HCT116 (cell line): ENCODE measurements at regions not wholly inside any gene's neighbourhood (a gene's known extent, or its start where the extent isn't known, plus 50 kb on each side); places are given as distances from the start of the nearest gene placed in this dataset.
A peak's percentile ranks its signal among the peaks of the same experiment; 100 is the strongest.

Experiments used
- ATAC-seq: fragments of 200-7000 bp; cut with Tn5 transposase; 2 replicates; pipeline ENCODE4 v1.9.1; 2020; ENCODE audit warnings: mild to moderate bottlenecking, moderate library complexity
- BruUV-seq: library from RNA; stranded (reverse); fragments of 400-500 nt; replicated peaks from 2 replicates; lab custom pipeline; 2021; lab: Mats Ljungman, UMichigan
- CTCF ChIA-PET: fragments of 300-600 bp; sonication (Branson Sonifier 250); formaldehyde crosslinking; loops from one replicate; lab custom pipeline; 2021; ENCODE audit warnings: antibody characterized with exemption; lab: Charles Lee
- POLR2A ChIA-PET: fragments of 300-600, 350-600 bp; sonication (Branson Sonifier 250); formaldehyde crosslinking; loops from one replicate; lab custom pipeline; 2021; ENCODE audit warnings: antibody characterized with exemption; lab: Charles Lee
- RAD21 ChIA-PET, 2 experiments: fragments of 300-600 bp; sonication (Branson Sonifier 250); formaldehyde crosslinking; loops; one replicate each; lab custom pipeline; 2023; ENCODE audit warnings: low total read pairs in 2 of 2; ENCODE audit not compliant: uncharacterized antibody in 2 of 2, unreplicated experiment in 2 of 2, low non-redundant PET in 1 of 2; lab: Charles Lee
- DNase-seq: peaks from one replicate; pipeline ENCODE4 v3.0.0-alpha.2; 2010; ENCODE audit warnings: low read depth, low spot score
- H2AFZ ChIP-seq: fragments of 200-600 bp; shearing (Covaris generic), sonication (generic); 2 replicates; pipeline ENCODE4 v1.6.1; 2017; ENCODE audit warnings: low read depth, mixed run types, mixed read lengths, antibody characterized with exemption, low read length; ENCODE audit not compliant: poor library complexity, severe bottlenecking
- H3K27ac ChIP-seq: 2 replicates; pipeline ENCODE4 v1.5.1; 2012; ENCODE audit warnings: low read depth, low read length
- H3K27me3 ChIP-seq: fragments of 200-600 bp; sonication (generic); 2 replicates; pipeline ENCODE4 v1.6.1; 2016; ENCODE audit warnings: mixed run types, low read length, mixed read lengths; ENCODE audit not compliant: insufficient read depth
- H3K36me3 ChIP-seq, 2 experiments: fragments of 200-500 bp in 1 of 2; fragments of 200-600 bp in 1 of 2; sonication (Bioruptor generic) in 1 of 2; sonication (generic) in 1 of 2; 2 replicates each; pipeline versions ENCODE4 v1.5.1 to v1.6.1; 2014 to 2016; ENCODE audit warnings: low read length in 2 of 2, inconsistent platforms in 1 of 2, mixed read lengths in 1 of 2, mixed run types in 1 of 2; ENCODE audit not compliant: insufficient read depth in 2 of 2, control insufficient read depth in 1 of 2
- H3K4me1 ChIP-seq, 2 experiments: fragments of 200-600 bp in 1 of 2; sonication (generic) in 1 of 2; 2 replicates each; pipeline versions ENCODE4 v1.5.1 to v1.6.1; 2012 to 2017; ENCODE audit warnings: low read length in 2 of 2, inconsistent platforms in 1 of 2, mild to moderate bottlenecking in 1 of 2, mixed read lengths in 1 of 2, mixed run types in 1 of 2, moderate library complexity in 1 of 2; ENCODE audit not compliant: insufficient read depth in 2 of 2, control insufficient read depth in 1 of 2
- H3K4me2 ChIP-seq: fragments of 200-600 bp; sonication (generic); 2 replicates; pipeline ENCODE4 v1.6.1; 2017; ENCODE audit warnings: mixed run types, low read length, mixed read lengths
- H3K4me3 ChIP-seq, 2 experiments: fragments of 200-600 bp in 1 of 2; sonication (generic) in 1 of 2; replicated peaks in 1 of 2; 2 replicates each; pipeline ENCODE4 v1.5.1; 2011 to 2016; ENCODE audit warnings: low read length in 2 of 2, control low read depth in 1 of 2, low read depth in 1 of 2, mild to moderate bottlenecking in 1 of 2, mixed read lengths in 1 of 2, mixed run types in 1 of 2
- H3K79me2 ChIP-seq: fragments of 200-600 bp; sonication (generic); 2 replicates; pipeline ENCODE4 v1.6.1; 2017; ENCODE audit warnings: mild to moderate bottlenecking, mixed run types, low read length, moderate library complexity, mixed read lengths; ENCODE audit not compliant: insufficient read depth
- H3K9ac ChIP-seq: fragments of 200-600 bp; sonication (generic); 2 replicates; pipeline ENCODE4 v1.6.1; 2016; ENCODE audit warnings: low read length, mixed read lengths
- H3K9me2 ChIP-seq: fragments of 200-600 bp; sonication (generic), shearing (Covaris generic); 2 replicates; pipeline ENCODE4 v1.6.1; 2017; ENCODE audit warnings: mixed run types, mild to moderate bottlenecking, moderate library complexity; ENCODE audit not compliant: insufficient read depth
- H3K9me3 ChIP-seq, 2 experiments: fragments of 200-500 bp in 1 of 2; fragments of 200-600 bp in 1 of 2; sonication (Bioruptor generic) in 1 of 2; sonication (generic) in 1 of 2; 2 replicates each; pipeline ENCODE4 v1.6.1; 2014 to 2017; ENCODE audit warnings: low read length in 2 of 2, mixed read lengths in 2 of 2, inconsistent platforms in 1 of 2, low read depth in 1 of 2, mild to moderate bottlenecking in 1 of 2, mixed run types in 1 of 2, moderate library complexity in 1 of 2; ENCODE audit not compliant: control insufficient read depth in 1 of 2, insufficient read depth in 1 of 2
- H4K20me1 ChIP-seq: fragments of 200-600 bp; sonication (generic), shearing (Covaris generic); 2 replicates; pipeline ENCODE4 v1.6.1; 2017; ENCODE audit warnings: mixed run types, mild to moderate bottlenecking, moderate library complexity; ENCODE audit not compliant: insufficient read depth
- CBX3 ChIP-seq: IDR thresholded peaks from 2 replicates; pipeline ENCODE4 v1.6.1; 2012; ENCODE audit warnings: low read depth
- CEBPB ChIP-seq: IDR thresholded peaks from 2 replicates; pipeline ENCODE4 v1.6.1; 2012; ENCODE audit warnings: low read depth
- EZH2phosphoT487 ChIP-seq: fragments of 200-600 bp; IDR thresholded peaks from 2 replicates; pipeline ENCODE4 v1.6.1; 2018; ENCODE audit warnings: antibody characterized with exemption, borderline replicate concordance
- FOSL1 ChIP-seq: IDR thresholded peaks from 2 replicates; pipeline ENCODE4 v1.6.1; 2012; ENCODE audit warnings: low read depth
- POLR2AphosphoS5 ChIP-seq: IDR thresholded peaks from 2 replicates; pipeline ENCODE4 v1.6.1; 2011; ENCODE audit warnings: mild to moderate bottlenecking, low read depth, low read length, moderate library complexity
- RAD21 ChIP-seq: IDR thresholded peaks from 2 replicates; pipeline ENCODE4 v1.6.1; 2012; ENCODE audit warnings: low read depth, mild to moderate bottlenecking
- SP1 ChIP-seq: IDR thresholded peaks from 2 replicates; pipeline ENCODE4 v1.6.1; 2012; ENCODE audit warnings: low read depth
- YY1 ChIP-seq: IDR thresholded peaks from 2 replicates; pipeline ENCODE4 v1.6.1; 2011; ENCODE audit warnings: low read length, low read depth, moderate library complexity, mild to moderate bottlenecking; ENCODE audit not compliant: insufficient replicate concordance; ENCODE audit errors: extremely low read depth
- intact Hi-C: fragments of 100-400 bp; cut with micrococcal nuclease; formaldehyde crosslinking; loops from 2 replicates; pipeline ENCODE4 v1.10.0; 2022
- TF ChIP-seq, protein P1 (sequence below): IDR thresholded peaks from 2 replicates; pipeline ENCODE4 v1.6.1; 2012
- TF ChIP-seq, protein P2 (sequence below), 3 experiments: fragments of 200-600 bp in 1 of 3; sonication (generic) in 1 of 3; IDR thresholded peaks in 2 of 3; conservative IDR thresholded peaks in 1 of 3; 2 replicates each; pipeline ENCODE4 v1.5.1; 2012 to 2017; ENCODE audit warnings: low read depth in 2 of 3, low read length in 2 of 3, antibody characterized with exemption in 1 of 3, borderline replicate concordance in 1 of 3, control low read depth in 1 of 3, mild to moderate bottlenecking in 1 of 3, mixed read lengths in 1 of 3, mixed run types in 1 of 3, moderate library complexity in 1 of 3; ENCODE audit not compliant: insufficient read depth in 1 of 3
- TF ChIP-seq, protein P3 (sequence below): IDR thresholded peaks from 2 replicates; pipeline ENCODE4 v1.6.1; 2012

DNA sequence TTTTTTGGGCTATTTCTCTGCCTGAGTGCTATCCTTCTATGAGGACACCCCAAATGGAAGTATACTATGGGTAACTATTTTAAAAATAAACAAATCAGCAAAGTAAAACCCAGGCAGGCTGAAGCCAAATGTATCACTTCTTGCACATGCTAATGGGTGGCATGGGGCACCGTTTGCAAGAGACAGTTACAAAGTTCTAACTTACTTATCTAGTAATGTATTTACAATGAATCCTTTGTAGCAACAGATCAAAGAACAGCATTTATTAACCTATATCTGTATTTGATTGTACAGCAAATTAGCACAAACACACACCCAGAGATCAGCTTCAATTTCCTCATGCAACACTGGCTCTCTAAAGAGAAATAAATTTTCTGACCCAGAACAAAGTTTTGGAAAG lies 225.5 kb downstream of the ZNF674 start:
- peak overlapping the region; percentile 88 for H3K27ac ChIP-seq
- no peaks in the 10 kb centered on the region for H3K27me3 ChIP-seq
- H3K9ac ChIP-seq, result peak overlapping the region; percentile 63
- no peak for ATAC-seq
- no peak overlapping the region for H2AFZ ChIP-seq
- H3K4me1 ChIP-seq, result peaks cover 66 to 89% of the 10 kb centered on the region in 2 experiments
- ChIA-PET RAD21 (no interaction called here), POLR2A (interaction anchor here (1.0 kb wide), 1 partner anchor 14 kb away, joined by 3 read pairs; no protein-coding TSS in a partner anchor), CTCF (no interaction called here)
- no peaks in the 10 kb centered on the region for H3K9me3 ChIP-seq
- peaks cover 8% of the 10 kb centered on the region; the same call in 1 of the 2 replicates for H3K79me2 ChIP-seq
- no TSS peak for BruUV-seq
- TF ChIP-seq CBX3, result no peak
- TF ChIP-seq, protein P1, sequence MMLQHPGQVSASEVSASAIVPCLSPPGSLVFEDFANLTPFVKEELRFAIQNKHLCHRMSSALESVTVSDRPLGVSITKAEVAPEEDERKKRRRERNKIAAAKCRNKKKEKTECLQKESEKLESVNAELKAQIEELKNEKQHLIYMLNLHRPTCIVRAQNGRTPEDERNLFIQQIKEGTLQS, result no peak
- no peak for TF ChIP-seq RAD21
- TF ChIP-seq YY1, result no peak
- TF ChIP-seq CEBPB, result no peak
- TF ChIP-seq FOSL1, result no peak
- TF ChIP-seq, protein P2, sequence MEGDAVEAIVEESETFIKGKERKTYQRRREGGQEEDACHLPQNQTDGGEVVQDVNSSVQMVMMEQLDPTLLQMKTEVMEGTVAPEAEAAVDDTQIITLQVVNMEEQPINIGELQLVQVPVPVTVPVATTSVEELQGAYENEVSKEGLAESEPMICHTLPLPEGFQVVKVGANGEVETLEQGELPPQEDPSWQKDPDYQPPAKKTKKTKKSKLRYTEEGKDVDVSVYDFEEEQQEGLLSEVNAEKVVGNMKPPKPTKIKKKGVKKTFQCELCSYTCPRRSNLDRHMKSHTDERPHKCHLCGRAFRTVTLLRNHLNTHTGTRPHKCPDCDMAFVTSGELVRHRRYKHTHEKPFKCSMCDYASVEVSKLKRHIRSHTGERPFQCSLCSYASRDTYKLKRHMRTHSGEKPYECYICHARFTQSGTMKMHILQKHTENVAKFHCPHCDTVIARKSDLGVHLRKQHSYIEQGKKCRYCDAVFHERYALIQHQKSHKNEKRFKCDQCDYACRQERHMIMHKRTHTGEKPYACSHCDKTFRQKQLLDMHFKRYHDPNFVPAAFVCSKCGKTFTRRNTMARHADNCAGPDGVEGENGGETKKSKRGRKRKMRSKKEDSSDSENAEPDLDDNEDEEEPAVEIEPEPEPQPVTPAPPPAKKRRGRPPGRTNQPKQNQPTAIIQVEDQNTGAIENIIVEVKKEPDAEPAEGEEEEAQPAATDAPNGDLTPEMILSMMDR (IDR thresholded peaks at IDR 0.05 in 2 of 3, conservative IDR thresholded peaks at IDR 0.05 in 1 of 3; ENCODE audit: borderline replicate concordance in 1 of 3, insufficient read depth in 1 of 3, low read depth in 2 of 3, low read length in 2 of 3), result no peak
- TF ChIP-seq POLR2AphosphoS5, result no peak
- TF ChIP-seq EZH2phosphoT487, result no peak
- TF ChIP-seq, protein P3, sequence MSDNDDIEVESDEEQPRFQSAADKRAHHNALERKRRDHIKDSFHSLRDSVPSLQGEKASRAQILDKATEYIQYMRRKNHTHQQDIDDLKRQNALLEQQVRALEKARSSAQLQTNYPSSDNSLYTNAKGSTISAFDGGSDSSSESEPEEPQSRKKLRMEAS, result no peak
- no peak for TF ChIP-seq SP1
- H4K20me1 ChIP-seq, result no peaks in the 10 kb centered on the region
- no peak for DNase-seq
- intact Hi-C loops, result loop anchor here (10.0 kb wide), 1 partner anchor 495 kb away; no protein-coding TSS in a partner anchor
- peak overlapping the region; percentile 58 for H3K4me2 ChIP-seq
- no peaks in the 10 kb centered on the region for H3K36me3 ChIP-seq
- no peak overlapping the region for H3K4me3 ChIP-seq
- no peaks in the 10 kb centered on the region for H3K9me2 ChIP-seq
